MM.1S (cell line): ENCODE measurements at regions not wholly inside any gene's neighbourhood (a gene's known extent, or its start where the extent isn't known, plus 50 kb on each side); places are given as distances from the start of the nearest gene placed in this dataset.

Experiments used
- CTCF ChIP-seq: fragments of 300-600 bp; sonication (generic); IDR thresholded peaks from 2 replicates; pipeline ENCODE4 v1.5.1; 2016; ENCODE audit warnings: antibody characterized with exemption, low read length, mixed read lengths
- EZH2 ChIP-seq: fragments of 300-600 bp; sonication (generic); optimal IDR thresholded peaks from 2 replicates; pipeline ENCODE3; 2017; ENCODE audit warnings: low read depth, mild to moderate bottlenecking, antibody characterized with exemption, low read length, mixed read lengths

GRCh38 chr2:179355881-179356280 is 91.2 kb upstream of the SESTD1 start:
- TF ChIP-seq EZH2 (no peak), CTCF (no peak)
